OCI-LY3 (cell line): ENCODE measurements at regions not wholly inside any gene's neighbourhood (a gene's known extent, or its start where the extent isn't known, plus 50 kb on each side); places are given as distances from the start of the nearest gene placed in this dataset.

Experiments
- EZH2phosphoT487 ChIP-seq: fragments of 200-600 bp; shearing (Covaris generic); IDR thresholded peaks from 2 replicates; pipeline ENCODE4 v1.6.1; 2018; ENCODE audit warnings: antibody characterized with exemption, mixed run types, low read depth
- TF ChIP-seq, protein P1 (sequence below): fragments of 200-600, 300-600 bp; sonication (generic); IDR thresholded peaks from 2 replicates; pipeline ENCODE4 v1.5.1; 2014; ENCODE audit warnings: antibody characterized with exemption, low read length, low read depth

DNA sequence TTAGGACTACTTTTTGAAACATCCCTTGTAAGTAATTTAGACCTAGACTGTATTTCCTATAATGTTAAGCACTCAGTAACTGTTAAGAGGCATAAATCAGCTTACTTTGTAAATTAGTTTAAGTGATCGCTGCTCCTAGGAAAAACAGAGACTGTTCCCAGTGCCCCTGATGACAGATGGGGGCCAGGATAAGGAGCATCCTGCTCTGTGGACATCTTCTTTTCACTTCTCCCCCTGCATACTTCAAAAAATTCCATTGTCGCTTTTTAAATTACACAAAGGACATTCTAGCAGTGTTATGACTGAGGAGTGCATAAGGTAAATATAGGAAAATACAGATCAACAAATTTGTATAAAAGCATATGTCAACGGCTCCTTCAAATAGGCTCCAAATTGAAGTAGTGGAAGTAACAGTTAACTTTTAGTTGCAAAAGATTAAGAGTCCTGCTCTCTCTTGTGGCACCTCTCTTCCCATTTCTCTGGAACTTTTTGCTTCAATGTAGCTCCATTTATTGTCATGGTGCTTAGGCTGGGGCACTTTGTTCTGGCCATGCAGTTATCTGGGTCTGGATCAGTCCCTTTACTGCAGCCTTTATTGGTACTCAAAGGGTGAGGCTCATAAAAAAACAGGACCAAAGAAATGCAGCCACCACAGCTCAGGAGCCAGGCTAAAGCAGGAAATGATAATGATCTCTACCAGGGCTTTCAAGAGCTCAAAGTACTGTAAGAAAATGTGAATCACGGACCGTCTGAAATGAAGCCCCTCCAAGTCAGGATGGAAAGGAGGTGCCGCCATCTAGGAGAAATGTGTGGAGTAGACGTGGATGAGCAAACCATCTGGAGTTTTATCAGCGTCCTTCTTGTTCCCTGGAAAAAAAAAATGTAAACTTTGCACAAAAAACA is 162.1 kb upstream of the ZNF516 start:
- TF ChIP-seq, protein P1, sequence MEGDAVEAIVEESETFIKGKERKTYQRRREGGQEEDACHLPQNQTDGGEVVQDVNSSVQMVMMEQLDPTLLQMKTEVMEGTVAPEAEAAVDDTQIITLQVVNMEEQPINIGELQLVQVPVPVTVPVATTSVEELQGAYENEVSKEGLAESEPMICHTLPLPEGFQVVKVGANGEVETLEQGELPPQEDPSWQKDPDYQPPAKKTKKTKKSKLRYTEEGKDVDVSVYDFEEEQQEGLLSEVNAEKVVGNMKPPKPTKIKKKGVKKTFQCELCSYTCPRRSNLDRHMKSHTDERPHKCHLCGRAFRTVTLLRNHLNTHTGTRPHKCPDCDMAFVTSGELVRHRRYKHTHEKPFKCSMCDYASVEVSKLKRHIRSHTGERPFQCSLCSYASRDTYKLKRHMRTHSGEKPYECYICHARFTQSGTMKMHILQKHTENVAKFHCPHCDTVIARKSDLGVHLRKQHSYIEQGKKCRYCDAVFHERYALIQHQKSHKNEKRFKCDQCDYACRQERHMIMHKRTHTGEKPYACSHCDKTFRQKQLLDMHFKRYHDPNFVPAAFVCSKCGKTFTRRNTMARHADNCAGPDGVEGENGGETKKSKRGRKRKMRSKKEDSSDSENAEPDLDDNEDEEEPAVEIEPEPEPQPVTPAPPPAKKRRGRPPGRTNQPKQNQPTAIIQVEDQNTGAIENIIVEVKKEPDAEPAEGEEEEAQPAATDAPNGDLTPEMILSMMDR = no peak
- TF ChIP-seq EZH2phosphoT487 = no peak
